CD8-positive, alpha-beta memory T cell (primary cell): ENCODE measurements at regions not wholly inside any gene's neighbourhood (a gene's known extent, or its start where the extent isn't known, plus 50 kb on each side); places are given as distances from the start of the nearest gene placed in this dataset.
"Not testable (repeated sequence)": the region's sequence is repeated elsewhere in the genome, so short reads cannot be mapped to it uniquely, and the experiment has no call there.

ENCODE experiments used
- CTCF ChIA-PET: fragments of 350-600 bp; sonication (Branson Sonifier 250); formaldehyde crosslinking; loops from one replicate; lab custom pipeline; 2021; ENCODE audit warnings: antibody characterized with exemption; lab: Charles Lee
- POLR2A ChIA-PET: fragments of 350-600 bp; sonication (Branson Sonifier 250); formaldehyde crosslinking; loops from one replicate; lab custom pipeline; 2021; ENCODE audit warnings: antibody characterized with exemption; lab: Charles Lee
- DNase-seq, 5 donors: peaks; one replicate each; pipeline versions ENCODE4 v3.0.0 to v3.0.0-alpha.2; 2020 to 2022; ENCODE audit warnings: mixed read lengths in 1 of 5
- H3K27ac ChIP-seq: one replicate; pipeline ENCODE4 v1.7.0; 2013; ENCODE audit warnings: low read depth, mild to moderate bottlenecking, low read length, moderate library complexity
- H3K27me3 ChIP-seq: 2 replicates; pipeline ENCODE4 v1.7.0; 2013; ENCODE audit warnings: low read length, mild to moderate bottlenecking; ENCODE audit not compliant: insufficient read depth, poor library complexity, severe bottlenecking
- H3K36me3 ChIP-seq: 2 replicates; pipeline ENCODE4 v1.7.0; 2013; ENCODE audit warnings: mild to moderate bottlenecking, low read length, moderate library complexity; ENCODE audit not compliant: insufficient read depth
- H3K4me1 ChIP-seq: 2 replicates; pipeline ENCODE4 v1.7.0; 2013; ENCODE audit warnings: mild to moderate bottlenecking, low read length, moderate library complexity; ENCODE audit not compliant: insufficient read depth
- H3K4me3 ChIP-seq: 2 replicates; pipeline ENCODE4 v1.7.0; 2013; ENCODE audit warnings: mild to moderate bottlenecking, low read length
- H3K9me3 ChIP-seq: 2 replicates; pipeline ENCODE4 v1.7.0; 2013; ENCODE audit warnings: mild to moderate bottlenecking, low read length
- H3K27ac Mint-ChIP-seq, 8 donors: one replicate each; pipeline ENCODE4 v1.8.0; 2020 to 2021; ENCODE audit warnings: mixed read lengths in 8 of 8, mild to moderate bottlenecking in 6 of 8, inconsistent platforms in 3 of 8, moderate library complexity in 3 of 8
- H3K27me3 Mint-ChIP-seq, 2 donors: one replicate each; pipeline ENCODE4 v1.8.0; 2020 to 2021; ENCODE audit warnings: mixed read lengths in 2 of 2, mild to moderate bottlenecking in 1 of 2, moderate library complexity in 1 of 2
- H3K36me3 Mint-ChIP-seq, 3 donors: one replicate each; pipeline ENCODE4 v1.8.0; 2020 to 2021; ENCODE audit warnings: mixed read lengths in 3 of 3, inconsistent platforms in 1 of 3, mild to moderate bottlenecking in 1 of 3
- H3K4me1 Mint-ChIP-seq, 3 donors: one replicate each; pipeline ENCODE4 v1.8.0; 2020 to 2021; ENCODE audit warnings: mixed read lengths in 3 of 3, inconsistent platforms in 1 of 3, mild to moderate bottlenecking in 1 of 3
- H3K4me3 Mint-ChIP-seq, 7 donors: one replicate each; pipeline ENCODE4 v1.8.0; 2020 to 2021; ENCODE audit warnings: mixed read lengths in 7 of 7, mild to moderate bottlenecking in 6 of 7, moderate library complexity in 4 of 7, inconsistent platforms in 2 of 7
- H3K9me3 Mint-ChIP-seq, 5 donors: one replicate each; pipeline ENCODE4 v1.8.0; 2020 to 2022; ENCODE audit warnings: mixed read lengths in 5 of 5, mild to moderate bottlenecking in 3 of 5, moderate library complexity in 2 of 5, inconsistent platforms in 1 of 5

DNA sequence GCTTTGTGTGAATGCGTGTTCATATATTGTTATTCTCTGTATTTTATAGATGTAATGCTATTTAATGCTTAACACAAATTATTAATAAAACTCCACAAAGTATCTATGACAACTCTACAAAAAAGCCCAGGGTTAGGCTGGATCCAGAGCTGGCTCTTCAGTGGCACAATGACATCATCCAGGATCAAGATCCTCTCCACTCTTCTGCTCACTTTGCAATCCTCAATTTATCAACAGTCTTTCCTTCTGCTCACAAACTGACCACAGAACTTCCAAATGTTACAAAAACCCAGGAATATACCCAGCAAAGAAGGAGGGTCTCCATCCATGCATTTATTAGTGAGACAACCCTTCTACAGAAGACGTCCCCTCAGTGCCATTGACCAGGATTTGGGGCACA lies 132.3 kb downstream of the HNRNPD start:
- H3K4me3 Mint-ChIP-seq: no peak overlapping the region
- no peaks in the 10 kb centered on the region for H3K4me1 ChIP-seq
- no peak overlapping the region for H3K4me3 ChIP-seq
- DNase-seq: no peak
- H3K27me3 ChIP-seq: no peaks in the 10 kb centered on the region
- H3K36me3 ChIP-seq: no peaks in the 10 kb centered on the region
- peaks cover 0 to 7% (median 3%) of the 10 kb centered on the region in 5 donors for H3K9me3 Mint-ChIP-seq
- H3K27ac ChIP-seq: no peak overlapping the region
- POLR2A ChIA-PET: no interaction called here
- no peak overlapping the region for H3K27ac Mint-ChIP-seq
- no peaks in the 10 kb centered on the region for H3K9me3 ChIP-seq
- peaks cover 0 to 5% of the 10 kb centered on the region in 2 donors for H3K27me3 Mint-ChIP-seq
- H3K4me1 Mint-ChIP-seq: no peaks in the 10 kb centered on the region
- CTCF ChIA-PET: interaction anchor here (1.4 kb wide), 1 partner anchor 27 kb away, joined by 3 read pairs; no protein-coding TSS in a partner anchor
- H3K36me3 Mint-ChIP-seq: peaks cover 0 to 4% (median 0%) of the 10 kb centered on the region in 3 donors

- H3K4me1 Mint-ChIP-seq: no peaks in the 10 kb centered on the region
- ChIA-PET POLR2A (no interaction called here), CTCF (no interaction called here)
- H3K27ac ChIP-seq: no peak overlapping the region
- H3K36me3 ChIP-seq: no peaks in the 10 kb centered on the region
- H3K27ac Mint-ChIP-seq: peak overlapping the region in 1 of 8 donors; percentile 44
- H3K4me3 ChIP-seq: no peak overlapping the region
- DNase-seq: no peak
- H3K36me3 Mint-ChIP-seq: peaks cover 0 to 6% (median 1%) of the 10 kb centered on the region in 3 donors
- peaks cover 2 to 8% of the 10 kb centered on the region in 2 donors for H3K27me3 Mint-ChIP-seq
- no peaks in the 10 kb centered on the region for H3K27me3 ChIP-seq
- H3K4me1 ChIP-seq: no peaks in the 10 kb centered on the region
- no peak overlapping the region for H3K4me3 Mint-ChIP-seq
- no peaks in the 10 kb centered on the region for H3K9me3 ChIP-seq
- peaks cover 0 to 9% (median 3%) of the 10 kb centered on the region in 5 donors for H3K9me3 Mint-ChIP-seq
Observed at GRCh38 chr4:82240410-82240809, 133.4 kb downstream of the HNRNPD start.

DNA sequence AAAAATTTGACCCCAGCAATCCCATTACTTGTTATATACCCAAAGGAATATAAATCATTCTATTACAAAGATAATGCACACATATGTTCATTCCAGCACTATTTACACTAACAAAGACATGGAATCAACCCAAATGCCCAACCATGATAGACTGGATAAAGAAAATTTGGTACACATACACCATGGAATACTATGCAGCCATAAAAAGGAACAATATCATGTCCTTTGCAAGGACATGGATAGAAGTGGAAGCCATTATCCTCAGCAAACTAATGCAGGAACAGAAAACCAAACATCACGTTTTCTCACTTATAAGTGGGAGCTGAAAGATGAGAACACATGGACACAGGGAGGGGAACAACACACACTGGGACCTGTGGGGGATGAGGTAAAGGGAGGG lies 136.6 kb downstream of the HNRNPD start:
- POLR2A ChIA-PET, H3K4me3 Mint-ChIP-seq, H3K36me3 Mint-ChIP-seq, H3K4me1 ChIP-seq, H3K4me1 Mint-ChIP-seq, H3K4me3 ChIP-seq, DNase-seq, H3K27me3 ChIP-seq, H3K9me3 Mint-ChIP-seq, H3K9me3 ChIP-seq, H3K36me3 ChIP-seq, H3K27ac Mint-ChIP-seq, H3K27ac ChIP-seq, CTCF ChIA-PET: not testable (repeated sequence)
- H3K27me3 Mint-ChIP-seq: peaks cover 2 to 13% of the 10 kb centered on the region in 2 donors

DNA sequence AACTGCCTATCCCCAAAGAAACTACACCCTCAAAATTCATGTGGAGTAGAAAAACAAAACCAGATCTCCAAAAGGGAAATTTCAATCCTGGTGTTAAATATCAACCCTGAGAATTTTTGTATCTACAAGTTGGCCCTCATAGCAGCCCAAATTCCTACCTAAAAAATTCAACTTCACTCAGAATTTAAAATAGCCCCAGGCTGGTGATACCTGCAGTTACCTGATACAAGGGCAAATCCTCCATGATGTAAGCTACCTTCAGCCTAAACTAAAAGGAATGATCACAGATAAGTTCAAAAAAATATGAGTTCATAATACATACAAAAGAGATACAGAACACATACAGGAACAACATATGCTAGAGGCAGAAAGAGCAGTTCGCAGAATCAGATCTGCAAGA lies 138.4 kb downstream of the HNRNPD start:
- no peak overlapping the region for H3K27ac ChIP-seq
- ChIA-PET POLR2A (no interaction called here), CTCF (no interaction called here)
- H3K27me3 ChIP-seq: no peaks in the 10 kb centered on the region
- no peaks in the 10 kb centered on the region for H3K4me1 ChIP-seq
- Mint-ChIP-seq H3K4me3 (no peak overlapping the region), H3K4me1 (no peaks in the 10 kb centered on the region), H3K27me3 (peaks cover 2 to 23% of the 10 kb centered on the region in 2 donors), H3K9me3 (peaks cover 0 to 9% (median 3%) of the 10 kb centered on the region in 5 donors), H3K27ac (no peak overlapping the region), H3K36me3 (peaks cover 0 to 6% (median 4%) of the 10 kb centered on the region in 3 donors)
- no peak overlapping the region for H3K4me3 ChIP-seq
- H3K36me3 ChIP-seq: no peaks in the 10 kb centered on the region
- H3K9me3 ChIP-seq: no peaks in the 10 kb centered on the region
- no peak for DNase-seq

DNA sequence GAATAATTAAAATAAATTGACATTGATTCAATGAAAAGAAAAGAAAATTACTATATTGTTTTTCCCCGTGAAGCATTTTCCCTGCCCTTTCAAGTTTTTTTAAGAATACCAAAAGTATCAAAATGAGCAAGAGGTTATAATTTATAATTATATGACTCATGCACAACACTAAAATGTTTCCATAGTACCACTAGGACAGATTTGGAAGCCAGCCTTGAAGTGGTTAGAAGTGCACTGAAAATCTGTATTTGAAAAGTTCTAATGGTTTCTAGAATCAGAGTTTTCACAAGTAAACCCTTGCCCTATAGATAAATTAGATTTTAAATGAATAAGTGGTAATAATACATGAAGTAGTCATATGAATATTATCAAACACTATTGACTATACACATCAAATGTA lies 140.9 kb downstream of the HNRNPD start:
- DNase-seq: no peak
- Histone ChIP-seq H3K4me3 (no peak overlapping the region), H3K4me1 (no peaks in the 10 kb centered on the region), H3K36me3 (no peaks in the 10 kb centered on the region), H3K27me3 (no peaks in the 10 kb centered on the region), H3K27ac (no peak overlapping the region), H3K9me3 (no peaks in the 10 kb centered on the region)
- peaks cover 0 to 4% (median 4%) of the 10 kb centered on the region in 3 donors for H3K36me3 Mint-ChIP-seq
- H3K4me1 Mint-ChIP-seq: no peaks in the 10 kb centered on the region
- peaks cover 0 to 9% (median 3%) of the 10 kb centered on the region in 5 donors for H3K9me3 Mint-ChIP-seq
- H3K4me3 Mint-ChIP-seq: no peak overlapping the region
- no peak overlapping the region for H3K27ac Mint-ChIP-seq
- ChIA-PET CTCF (no interaction called here), POLR2A (no interaction called here)
- H3K27me3 Mint-ChIP-seq: peaks cover 2 to 39% of the 10 kb centered on the region in 2 donors

DNA sequence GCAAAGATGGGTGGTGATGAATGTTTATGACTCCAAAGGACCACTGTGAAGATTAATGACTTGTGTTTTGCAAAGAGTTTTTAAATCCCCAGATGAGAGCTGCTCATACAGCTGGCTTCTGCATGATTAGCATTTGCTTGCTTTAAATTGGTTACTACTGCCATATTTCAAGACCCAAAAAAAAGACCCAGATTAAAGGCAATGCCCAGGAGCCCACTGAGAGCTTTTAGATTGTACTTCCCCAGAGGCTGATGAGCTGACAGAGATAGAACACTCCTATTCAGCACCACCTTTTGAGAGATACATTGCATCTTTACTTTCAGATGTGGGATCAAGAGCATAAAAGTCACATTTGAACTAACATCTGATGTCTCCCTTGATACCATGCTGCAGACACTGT lies 142.0 kb downstream of the HNRNPD start:
- no peak overlapping the region for H3K4me3 ChIP-seq
- H3K27ac Mint-ChIP-seq: no peak overlapping the region
- H3K9me3 Mint-ChIP-seq: peaks cover 0 to 5% (median 0%) of the 10 kb centered on the region in 5 donors
- ChIA-PET POLR2A (no interaction called here), CTCF (no interaction called here)
- no peak overlapping the region for H3K27ac ChIP-seq
- no peak overlapping the region for H3K4me3 Mint-ChIP-seq
- peaks cover 2 to 43% of the 10 kb centered on the region in 2 donors for H3K27me3 Mint-ChIP-seq
- DNase-seq: no peak
- no peaks in the 10 kb centered on the region for H3K36me3 ChIP-seq
- H3K9me3 ChIP-seq: no peaks in the 10 kb centered on the region
- peaks cover 0 to 4% (median 4%) of the 10 kb centered on the region in 3 donors for H3K36me3 Mint-ChIP-seq
- no peaks in the 10 kb centered on the region for H3K4me1 ChIP-seq
- no peaks in the 10 kb centered on the region for H3K4me1 Mint-ChIP-seq
- no peaks in the 10 kb centered on the region for H3K27me3 ChIP-seq

DNA sequence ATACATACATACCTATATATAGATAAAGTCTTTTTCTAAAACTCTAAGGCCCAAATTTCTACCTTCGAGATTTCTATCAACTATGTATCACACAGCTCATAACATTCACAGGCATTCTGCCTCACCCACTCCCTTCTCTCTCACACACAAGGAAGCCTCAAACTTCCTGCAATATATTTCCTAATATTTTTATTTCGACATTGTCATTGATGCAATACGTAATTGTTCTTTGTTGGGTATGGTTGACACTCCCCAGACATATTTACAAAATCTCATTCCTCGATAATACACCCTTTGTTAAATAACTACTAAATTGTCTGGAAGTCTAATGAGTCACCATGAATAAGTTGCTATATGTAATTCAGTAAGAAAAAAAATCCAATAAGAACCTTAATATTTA lies 143.5 kb downstream of the HNRNPD start:
- ChIA-PET POLR2A (no interaction called here), CTCF (no interaction called here)
- no peaks in the 10 kb centered on the region for H3K9me3 ChIP-seq
- no peak overlapping the region for H3K27ac ChIP-seq
- no peaks in the 10 kb centered on the region for H3K36me3 ChIP-seq
- Mint-ChIP-seq H3K9me3 (no peaks in the 10 kb centered on the region), H3K27me3 (peaks cover 2 to 49% of the 10 kb centered on the region in 2 donors), H3K27ac (peak overlapping the region in 1 of 8 donors; percentile 44), H3K36me3 (peaks cover 0 to 3% (median 0%) of the 10 kb centered on the region in 3 donors), H3K4me1 (no peaks in the 10 kb centered on the region), H3K4me3 (no peak overlapping the region)
- H3K27me3 ChIP-seq: no peaks in the 10 kb centered on the region
- DNase-seq: no peak
- H3K4me3 ChIP-seq: no peak overlapping the region
- H3K4me1 ChIP-seq: no peaks in the 10 kb centered on the region

DNA sequence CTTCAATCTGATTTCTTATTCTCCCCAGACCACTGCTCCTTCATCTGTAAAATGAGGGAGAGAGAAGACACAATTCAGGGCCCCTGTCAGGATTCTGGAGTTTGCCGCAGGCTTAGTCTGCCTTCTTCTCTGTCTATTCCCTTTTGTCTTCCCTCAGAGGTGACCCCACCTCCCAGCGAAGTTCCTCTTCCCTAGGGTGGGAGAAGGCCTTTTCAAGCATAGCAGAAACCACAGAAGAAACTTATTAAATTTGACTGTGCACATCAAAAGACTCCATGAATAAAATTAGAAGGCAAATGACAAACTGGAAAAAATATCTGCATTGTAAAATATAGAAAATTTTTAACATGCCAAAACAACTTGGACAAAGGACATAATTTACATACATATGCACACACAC lies 148.8 kb downstream of the HNRNPD start:
- no peaks in the 10 kb centered on the region for H3K9me3 Mint-ChIP-seq
- no peaks in the 10 kb centered on the region for H3K36me3 Mint-ChIP-seq
- no peaks in the 10 kb centered on the region for H3K9me3 ChIP-seq
- H3K27me3 ChIP-seq: no peaks in the 10 kb centered on the region
- H3K4me1 Mint-ChIP-seq: peaks cover 6 to 7% (median 7%) of the 10 kb centered on the region in 3 donors
- H3K4me3 ChIP-seq: no peak overlapping the region
- CTCF ChIA-PET: interaction anchor here (1.9 kb wide), 1 partner anchor 44 kb away, joined by 5 read pairs; no protein-coding TSS in a partner anchor
- DNase-seq: no peak
- no peak overlapping the region for H3K27ac ChIP-seq
- H3K4me1 ChIP-seq: peaks cover 17% of the 10 kb centered on the region
- peaks cover 4 to 34% of the 10 kb centered on the region in 2 donors for H3K27me3 Mint-ChIP-seq
- POLR2A ChIA-PET: no interaction called here
- peak overlapping the region in 1 of 8 donors; percentile 17 for H3K27ac Mint-ChIP-seq
- H3K36me3 ChIP-seq: no peaks in the 10 kb centered on the region
- no peak overlapping the region for H3K4me3 Mint-ChIP-seq
